Liver (tissue), 3 donors: ENCODE measurements at regions not wholly inside any gene's neighbourhood (a gene's known extent, or its start where the extent isn't known, plus 50 kb on each side); places are given as distances from the start of the nearest gene placed in this dataset.
"Not testable (repeated sequence)": the region's sequence is repeated elsewhere in the genome, so short reads cannot be mapped to it uniquely, and the experiment has no call there.

Source experiments
- ATF3 ChIP-seq: IDR thresholded peaks from 2 replicates; pipeline ENCODE4 v1.6.1; 2016; ENCODE audit warnings: antibody characterized with exemption
- CTCF ChIP-seq: fragments of 150-350 bp; IDR thresholded peaks from 2 replicates; pipeline ENCODE4 v1.5.1; 2017; ENCODE audit warnings: improper control_type of control experiment, low read depth, low read length; ENCODE audit not compliant: missing input control
- GABPA ChIP-seq, 2 donors: IDR thresholded peaks in 1 of 2; conservative IDR thresholded peaks in 1 of 2; 2 replicates each; pipeline ENCODE4 v1.6.1; 2016; ENCODE audit warnings: antibody characterized with exemption in 2 of 2, mild to moderate bottlenecking in 1 of 2, moderate library complexity in 1 of 2
- HNF4A ChIP-seq, 2 donors: conservative IDR thresholded peaks; 2 replicates each; pipeline ENCODE4 v1.6.1; 2016; ENCODE audit warnings: antibody characterized with exemption in 2 of 2, mild to moderate bottlenecking in 2 of 2
- JUND ChIP-seq, 2 donors: IDR thresholded peaks; 2 replicates each; pipeline ENCODE4 v1.6.1; 2016; ENCODE audit warnings: antibody characterized with exemption in 2 of 2
- MAX ChIP-seq: IDR thresholded peaks from 2 replicates; pipeline ENCODE4 v1.6.1; 2016; ENCODE audit warnings: antibody characterized with exemption
- RAD21 ChIP-seq, 2 donors: IDR thresholded peaks; 2 replicates each; pipeline ENCODE4 v1.6.1; 2016; ENCODE audit warnings: antibody characterized with exemption in 2 of 2, mild to moderate bottlenecking in 2 of 2
- REST ChIP-seq: IDR thresholded peaks from 2 replicates; pipeline ENCODE4 v1.6.1; 2016; ENCODE audit warnings: antibody characterized with exemption, mild to moderate bottlenecking
- YY1 ChIP-seq: IDR thresholded peaks from 2 replicates; pipeline ENCODE4 v1.6.1; 2016; ENCODE audit warnings: antibody characterized with exemption, mild to moderate bottlenecking
- ZBTB33 ChIP-seq: IDR thresholded peaks from 2 replicates; pipeline ENCODE4 v1.6.1; 2016; ENCODE audit warnings: antibody characterized with exemption
- donor health status: healthy.
- donor health status: healthy.

- TF ChIP-seq CTCF; JUND (IDR thresholded peaks at IDR 0.05); RAD21 (IDR thresholded peaks at IDR 0.05); ZBTB33; GABPA (IDR thresholded peaks at IDR 0.05 in 1 of 2, conservative IDR thresholded peaks at IDR 0.05 in 1 of 2); REST; YY1; ATF3; HNF4A (conservative IDR thresholded peaks at IDR 0.05); MAX: not testable (repeated sequence)
Measured at GRCh38 chr12:4842401-4842800, 67.3 kb upstream of the KCNA1 start.
